Keratinocyte (primary cell): ENCODE measurements at regions not wholly inside any gene's neighbourhood (a gene's known extent, or its start where the extent isn't known, plus 50 kb on each side); places are given as distances from the start of the nearest gene placed in this dataset.

Experiments
- DNase-seq: peaks from one replicate; pipeline ENCODE4 v3.0.0-alpha.2; 2011; ENCODE audit warnings: low read depth, missing footprints, low spot score
- FAIRE-seq: peaks from 2 replicates; lab custom pipeline; 2011; peaks lifted over from hg19 to GRCh38; lab: Jason Lieb, UNC
- H2AFZ ChIP-seq: 2 replicates; pipeline ENCODE4 v1.6.0; 2012; ENCODE audit warnings: low read length, control low read depth, inconsistent platforms; ENCODE audit not compliant: control insufficient read depth
- H3K27ac ChIP-seq: 2 replicates; pipeline ENCODE4 v1.5.1; 2011; ENCODE audit warnings: low read length; ENCODE audit not compliant: control insufficient read depth, insufficient read depth
- H3K27me3 ChIP-seq: 3 replicates; pipeline ENCODE4 v1.6.0; 2011; ENCODE audit warnings: low read length; ENCODE audit not compliant: control insufficient read depth, insufficient read depth; ENCODE audit errors: extremely low read depth
- H3K36me3 ChIP-seq, 2 experiments: 2 replicates in 1 of 2; 3 replicates in 1 of 2; pipeline ENCODE4 v1.5.1; 2011; ENCODE audit warnings: low read length in 2 of 2, mild to moderate bottlenecking in 1 of 2; ENCODE audit not compliant: control insufficient read depth in 2 of 2, insufficient read depth in 2 of 2; ENCODE audit errors: extremely low read depth in 1 of 2
- H3K4me1 ChIP-seq: 3 replicates; pipeline ENCODE4 v1.5.1; 2011; ENCODE audit warnings: low read length; ENCODE audit not compliant: control insufficient read depth, insufficient read depth; ENCODE audit errors: extremely low read depth
- H3K4me2 ChIP-seq: 3 replicates; pipeline ENCODE4 v1.6.0; 2011; ENCODE audit warnings: low read depth, low read length; ENCODE audit not compliant: control insufficient read depth, insufficient read depth; ENCODE audit errors: extremely low read depth
- H3K4me3 ChIP-seq, 3 experiments: fragments of 200-600 bp in 1 of 3; sonication (generic) in 1 of 3; 2 replicates in 2 of 3; 3 replicates in 1 of 3; pipeline ENCODE4 v1.5.1; 2011 to 2016; ENCODE audit warnings: low read length in 3 of 3, mild to moderate bottlenecking in 3 of 3, control low read depth in 2 of 3, inconsistent platforms in 1 of 3, low read depth in 1 of 3, mixed read lengths in 1 of 3, mixed run types in 1 of 3, moderate library complexity in 1 of 3; ENCODE audit not compliant: control insufficient read depth in 2 of 3, insufficient read depth in 2 of 3; ENCODE audit errors: extremely low read depth in 1 of 3
- H3K79me2 ChIP-seq: 2 replicates; pipeline ENCODE4 v1.6.0; 2012; ENCODE audit warnings: low read length; ENCODE audit not compliant: control insufficient read depth, insufficient read depth
- H3K9ac ChIP-seq: 3 replicates; pipeline ENCODE4 v1.6.0; 2011; ENCODE audit warnings: low read length; ENCODE audit not compliant: control insufficient read depth, insufficient read depth; ENCODE audit errors: extremely low read depth
- H3K9me1 ChIP-seq: 3 replicates; pipeline ENCODE4 v1.6.0; 2011; ENCODE audit warnings: low read length; ENCODE audit not compliant: control insufficient read depth, insufficient read depth; ENCODE audit errors: extremely low read depth
- H3K9me3 ChIP-seq: 2 replicates; pipeline ENCODE4 v1.5.1; 2012; ENCODE audit warnings: low read depth, low read length; ENCODE audit not compliant: control insufficient read depth
- H4K20me1 ChIP-seq: 3 replicates; pipeline ENCODE4 v1.6.0; 2011; ENCODE audit warnings: low read length; ENCODE audit not compliant: control insufficient read depth, insufficient read depth; ENCODE audit errors: extremely low read depth
- CTCF ChIP-seq, 3 experiments: IDR thresholded peaks in 1 of 3; conservative IDR thresholded peaks in 1 of 3; optimal IDR thresholded peaks in 1 of 3; 2 replicates in 2 of 3; 3 replicates in 1 of 3; pipeline versions ENCODE3 to v1.5.1; 2011; ENCODE audit warnings: low read length in 3 of 3, mild to moderate bottlenecking in 3 of 3, moderate library complexity in 2 of 3, control low read depth in 1 of 3, inconsistent platforms in 1 of 3; ENCODE audit not compliant: insufficient read depth in 2 of 3; ENCODE audit errors: extremely low read depth in 1 of 3
- EZH2 ChIP-seq: IDR thresholded peaks from one replicate; pipeline ENCODE4 v1.6.1; 2012; ENCODE audit warnings: inconsistent platforms, mild to moderate bottlenecking, low read length, moderate library complexity
- dilution Hi-C: fragments of 300-500 bp; cut with MboI; formaldehyde crosslinking; loops from one replicate; pipeline ENCODE4 v1.7.0; 2020; ENCODE audit warnings: low sequenced_read_pairs; ENCODE audit not compliant: extremely low pct_ligation_motif_present

GRCh38 chr11:134944131-134944530 is 532.1 kb upstream of the B3GAT1 start:
- no peak for TF ChIP-seq CTCF (optimal IDR thresholded peaks at IDR 0.05 in 1 of 3, IDR thresholded peaks at IDR 0.05 in 1 of 3, conservative IDR thresholded peaks at IDR 0.05 in 1 of 3; ENCODE audit: extremely low read depth in 1 of 3, insufficient read depth in 2 of 3, low read length in 3 of 3)
- TF ChIP-seq EZH2: no peak
- H3K27ac ChIP-seq: no peak overlapping the region
- H3K36me3 ChIP-seq: no peaks in the 10 kb centered on the region
- no peak overlapping the region for H3K4me3 ChIP-seq
- no peak overlapping the region for H3K4me2 ChIP-seq
- no peak overlapping the region for H2AFZ ChIP-seq
- no peaks in the 10 kb centered on the region for H3K79me2 ChIP-seq
- DNase-seq (no peak), FAIRE-seq (no peak)
- H3K9me1 ChIP-seq: no peaks in the 10 kb centered on the region
- H4K20me1 ChIP-seq: no peaks in the 10 kb centered on the region
- H3K9me3 ChIP-seq: peaks cover 2% of the 10 kb centered on the region
- H3K27me3 ChIP-seq: no peaks in the 10 kb centered on the region
- dilution Hi-C loops: no loop called here
- no peaks in the 10 kb centered on the region for H3K4me1 ChIP-seq
- H3K9ac ChIP-seq: no peak overlapping the region

DNA sequence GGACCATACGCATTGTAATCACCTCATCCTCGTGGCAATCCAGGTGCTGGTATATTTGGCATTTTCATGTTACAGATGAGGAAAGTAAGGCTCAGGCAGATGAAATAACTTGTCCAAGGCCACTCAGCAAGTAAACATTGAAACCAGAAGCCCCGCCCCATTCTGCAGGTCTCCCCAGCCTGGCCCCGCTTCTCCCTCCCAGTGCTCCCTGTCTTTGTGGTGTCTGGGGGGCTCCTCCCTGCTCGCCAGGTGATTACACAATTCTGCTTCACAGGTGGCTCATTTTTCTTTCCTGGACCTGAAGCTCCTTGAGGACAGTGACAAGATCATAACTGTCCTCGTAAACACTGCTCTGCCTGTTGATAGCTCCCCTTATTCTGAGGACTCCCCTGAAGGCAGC is 531.5 kb upstream of the B3GAT1 start:
- no peak for FAIRE-seq
- dilution Hi-C loops: no loop called here

More for the DNA sequence above, 531.5 kb upstream of the B3GAT1 start:
- Histone ChIP-seq H3K4me2 (no peak overlapping the region), H3K79me2 (no peaks in the 10 kb centered on the region), H4K20me1 (no peaks in the 10 kb centered on the region), H3K9ac (no peak overlapping the region), H3K9me3 (peaks cover 2% of the 10 kb centered on the region), H3K27me3 (no peaks in the 10 kb centered on the region), H3K9me1 (no peaks in the 10 kb centered on the region), H3K4me3 (no peak overlapping the region), H2AFZ (no peak overlapping the region), H3K4me1 (no peaks in the 10 kb centered on the region), H3K36me3 (no peaks in the 10 kb centered on the region), H3K27ac (no peak overlapping the region)
- TF ChIP-seq EZH2 (no peak), CTCF (optimal IDR thresholded peaks at IDR 0.05 in 1 of 3, IDR thresholded peaks at IDR 0.05 in 1 of 3, conservative IDR thresholded peaks at IDR 0.05 in 1 of 3; ENCODE audit: extremely low read depth in 1 of 3, insufficient read depth in 2 of 3, low read length in 3 of 3) (no peak)
- DNase-seq: no peak
